HCT116 (cell line): ENCODE measurements at regions not wholly inside any gene's neighbourhood (a gene's known extent, or its start where the extent isn't known, plus 50 kb on each side); places are given as distances from the start of the nearest gene placed in this dataset.

Experiments used
- ATAC-seq: fragments of 200-7000 bp; cut with Tn5 transposase; 2 replicates; pipeline ENCODE4 v1.9.1; 2020; ENCODE audit warnings: mild to moderate bottlenecking, moderate library complexity
- BruUV-seq: library from RNA; stranded (reverse); fragments of 400-500 nt; replicated peaks from 2 replicates; lab custom pipeline; 2021; lab: Mats Ljungman, UMichigan
- CTCF ChIA-PET: fragments of 300-600 bp; sonication (Branson Sonifier 250); formaldehyde crosslinking; loops from one replicate; lab custom pipeline; 2021; ENCODE audit warnings: antibody characterized with exemption; lab: Charles Lee
- POLR2A ChIA-PET: fragments of 300-600, 350-600 bp; sonication (Branson Sonifier 250); formaldehyde crosslinking; loops from one replicate; lab custom pipeline; 2021; ENCODE audit warnings: antibody characterized with exemption; lab: Charles Lee
- RAD21 ChIA-PET, 2 experiments: fragments of 300-600 bp; sonication (Branson Sonifier 250); formaldehyde crosslinking; loops; one replicate each; lab custom pipeline; 2023; ENCODE audit warnings: low total read pairs in 2 of 2; ENCODE audit not compliant: uncharacterized antibody in 2 of 2, unreplicated experiment in 2 of 2, low non-redundant PET in 1 of 2; lab: Charles Lee
- DNase-seq: peaks from one replicate; pipeline ENCODE4 v3.0.0-alpha.2; 2010; ENCODE audit warnings: low read depth, low spot score
- H2AFZ ChIP-seq: fragments of 200-600 bp; shearing (Covaris generic), sonication (generic); 2 replicates; pipeline ENCODE4 v1.6.1; 2017; ENCODE audit warnings: low read depth, mixed run types, mixed read lengths, antibody characterized with exemption, low read length; ENCODE audit not compliant: poor library complexity, severe bottlenecking
- H3K27ac ChIP-seq: 2 replicates; pipeline ENCODE4 v1.5.1; 2012; ENCODE audit warnings: low read depth, low read length
- H3K27me3 ChIP-seq: fragments of 200-600 bp; sonication (generic); 2 replicates; pipeline ENCODE4 v1.6.1; 2016; ENCODE audit warnings: mixed run types, low read length, mixed read lengths; ENCODE audit not compliant: insufficient read depth
- H3K36me3 ChIP-seq, 2 experiments: fragments of 200-500 bp in 1 of 2; fragments of 200-600 bp in 1 of 2; sonication (Bioruptor generic) in 1 of 2; sonication (generic) in 1 of 2; 2 replicates each; pipeline versions ENCODE4 v1.5.1 to v1.6.1; 2014 to 2016; ENCODE audit warnings: low read length in 2 of 2, inconsistent platforms in 1 of 2, mixed read lengths in 1 of 2, mixed run types in 1 of 2; ENCODE audit not compliant: insufficient read depth in 2 of 2, control insufficient read depth in 1 of 2
- H3K4me1 ChIP-seq, 2 experiments: fragments of 200-600 bp in 1 of 2; sonication (generic) in 1 of 2; 2 replicates each; pipeline versions ENCODE4 v1.5.1 to v1.6.1; 2012 to 2017; ENCODE audit warnings: low read length in 2 of 2, inconsistent platforms in 1 of 2, mild to moderate bottlenecking in 1 of 2, mixed read lengths in 1 of 2, mixed run types in 1 of 2, moderate library complexity in 1 of 2; ENCODE audit not compliant: insufficient read depth in 2 of 2, control insufficient read depth in 1 of 2
- H3K4me2 ChIP-seq: fragments of 200-600 bp; sonication (generic); 2 replicates; pipeline ENCODE4 v1.6.1; 2017; ENCODE audit warnings: mixed run types, low read length, mixed read lengths
- H3K4me3 ChIP-seq, 2 experiments: fragments of 200-600 bp in 1 of 2; sonication (generic) in 1 of 2; replicated peaks in 1 of 2; 2 replicates each; pipeline ENCODE4 v1.5.1; 2011 to 2016; ENCODE audit warnings: low read length in 2 of 2, control low read depth in 1 of 2, low read depth in 1 of 2, mild to moderate bottlenecking in 1 of 2, mixed read lengths in 1 of 2, mixed run types in 1 of 2
- H3K79me2 ChIP-seq: fragments of 200-600 bp; sonication (generic); 2 replicates; pipeline ENCODE4 v1.6.1; 2017; ENCODE audit warnings: mild to moderate bottlenecking, mixed run types, low read length, moderate library complexity, mixed read lengths; ENCODE audit not compliant: insufficient read depth
- H3K9ac ChIP-seq: fragments of 200-600 bp; sonication (generic); 2 replicates; pipeline ENCODE4 v1.6.1; 2016; ENCODE audit warnings: low read length, mixed read lengths
- H3K9me2 ChIP-seq: fragments of 200-600 bp; sonication (generic), shearing (Covaris generic); 2 replicates; pipeline ENCODE4 v1.6.1; 2017; ENCODE audit warnings: mixed run types, mild to moderate bottlenecking, moderate library complexity; ENCODE audit not compliant: insufficient read depth
- H3K9me3 ChIP-seq, 2 experiments: fragments of 200-500 bp in 1 of 2; fragments of 200-600 bp in 1 of 2; sonication (Bioruptor generic) in 1 of 2; sonication (generic) in 1 of 2; 2 replicates each; pipeline ENCODE4 v1.6.1; 2014 to 2017; ENCODE audit warnings: low read length in 2 of 2, mixed read lengths in 2 of 2, inconsistent platforms in 1 of 2, low read depth in 1 of 2, mild to moderate bottlenecking in 1 of 2, mixed run types in 1 of 2, moderate library complexity in 1 of 2; ENCODE audit not compliant: control insufficient read depth in 1 of 2, insufficient read depth in 1 of 2
- H4K20me1 ChIP-seq: fragments of 200-600 bp; sonication (generic), shearing (Covaris generic); 2 replicates; pipeline ENCODE4 v1.6.1; 2017; ENCODE audit warnings: mixed run types, mild to moderate bottlenecking, moderate library complexity; ENCODE audit not compliant: insufficient read depth
- ATF3 ChIP-seq: IDR thresholded peaks from 2 replicates; pipeline ENCODE4 v1.6.1; 2012
- EGR1 ChIP-seq: IDR thresholded peaks from 2 replicates; pipeline ENCODE4 v1.6.1; 2012; ENCODE audit warnings: low read depth
- ELF1 ChIP-seq: IDR thresholded peaks from 2 replicates; pipeline ENCODE4 v1.6.1; 2012; ENCODE audit warnings: low read depth, borderline replicate concordance
- EZH2phosphoT487 ChIP-seq: fragments of 200-600 bp; IDR thresholded peaks from 2 replicates; pipeline ENCODE4 v1.6.1; 2018; ENCODE audit warnings: antibody characterized with exemption, borderline replicate concordance
- MAX ChIP-seq: IDR thresholded peaks from 2 replicates; pipeline ENCODE4 v1.6.1; 2012
- POLR2A ChIP-seq: IDR thresholded peaks from 2 replicates; pipeline ENCODE4 v1.7.0; 2011; ENCODE audit warnings: borderline replicate concordance; ENCODE audit not compliant: insufficient read depth, insufficient read length; ENCODE audit errors: extremely low read depth
- SRF ChIP-seq: IDR thresholded peaks from 2 replicates; pipeline ENCODE4 v1.6.1; 2012; ENCODE audit warnings: low read depth
- TCF7L2 ChIP-seq: IDR thresholded peaks from 2 replicates; pipeline ENCODE4 v1.7.0; 2011; ENCODE audit warnings: borderline replicate concordance, inconsistent platforms; ENCODE audit not compliant: insufficient read depth, insufficient read length; ENCODE audit errors: extremely low read depth
- ZFX ChIP-seq: fragments of 450-650 bp; IDR thresholded peaks from 2 replicates; pipeline ENCODE4 v1.6.1; 2017
- ZNF274 ChIP-seq: fragments of 200-500 bp; sonication (Bioruptor generic); IDR thresholded peaks from 2 replicates; pipeline ENCODE4 v1.6.1; 2014; ENCODE audit warnings: mild to moderate bottlenecking, low read depth, low read length, inconsistent platforms
- intact Hi-C: fragments of 100-400 bp; cut with micrococcal nuclease; formaldehyde crosslinking; loops from 2 replicates; pipeline ENCODE4 v1.10.0; 2022
- TF ChIP-seq, protein P1 (sequence below), 3 experiments: fragments of 200-600 bp in 1 of 3; sonication (generic) in 1 of 3; IDR thresholded peaks in 2 of 3; conservative IDR thresholded peaks in 1 of 3; 2 replicates each; pipeline ENCODE4 v1.5.1; 2012 to 2017; ENCODE audit warnings: low read depth in 2 of 3, low read length in 2 of 3, antibody characterized with exemption in 1 of 3, borderline replicate concordance in 1 of 3, control low read depth in 1 of 3, mild to moderate bottlenecking in 1 of 3, mixed read lengths in 1 of 3, mixed run types in 1 of 3, moderate library complexity in 1 of 3; ENCODE audit not compliant: insufficient read depth in 1 of 3
- TF ChIP-seq, protein P2 (sequence below): IDR thresholded peaks from 2 replicates; pipeline ENCODE4 v1.6.1; 2011; ENCODE audit warnings: mild to moderate bottlenecking, low read length, moderate library complexity; ENCODE audit not compliant: insufficient replicate concordance; ENCODE audit errors: extremely low read depth

GRCh38 chr6:21941926-21942325 is 348.4 kb downstream of the SOX4 start:
- no peak for ATAC-seq
- Histone ChIP-seq H3K4me1 (no peaks in the 10 kb centered on the region), H3K9me3 (no peaks in the 10 kb centered on the region)
- no peak for TF ChIP-seq MAX
- TF ChIP-seq EGR1: no peak
- TF ChIP-seq, protein P1, sequence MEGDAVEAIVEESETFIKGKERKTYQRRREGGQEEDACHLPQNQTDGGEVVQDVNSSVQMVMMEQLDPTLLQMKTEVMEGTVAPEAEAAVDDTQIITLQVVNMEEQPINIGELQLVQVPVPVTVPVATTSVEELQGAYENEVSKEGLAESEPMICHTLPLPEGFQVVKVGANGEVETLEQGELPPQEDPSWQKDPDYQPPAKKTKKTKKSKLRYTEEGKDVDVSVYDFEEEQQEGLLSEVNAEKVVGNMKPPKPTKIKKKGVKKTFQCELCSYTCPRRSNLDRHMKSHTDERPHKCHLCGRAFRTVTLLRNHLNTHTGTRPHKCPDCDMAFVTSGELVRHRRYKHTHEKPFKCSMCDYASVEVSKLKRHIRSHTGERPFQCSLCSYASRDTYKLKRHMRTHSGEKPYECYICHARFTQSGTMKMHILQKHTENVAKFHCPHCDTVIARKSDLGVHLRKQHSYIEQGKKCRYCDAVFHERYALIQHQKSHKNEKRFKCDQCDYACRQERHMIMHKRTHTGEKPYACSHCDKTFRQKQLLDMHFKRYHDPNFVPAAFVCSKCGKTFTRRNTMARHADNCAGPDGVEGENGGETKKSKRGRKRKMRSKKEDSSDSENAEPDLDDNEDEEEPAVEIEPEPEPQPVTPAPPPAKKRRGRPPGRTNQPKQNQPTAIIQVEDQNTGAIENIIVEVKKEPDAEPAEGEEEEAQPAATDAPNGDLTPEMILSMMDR (IDR thresholded peaks at IDR 0.05 in 2 of 3, conservative IDR thresholded peaks at IDR 0.05 in 1 of 3; ENCODE audit: borderline replicate concordance in 1 of 3, insufficient read depth in 1 of 3, low read depth in 2 of 3, low read length in 2 of 3): no peak
- TF ChIP-seq ZFX: no peak
- no peak for TF ChIP-seq ATF3
- no peak for TF ChIP-seq POLR2A
- TF ChIP-seq, all 23 proteins: peak for 0
- no peak for DNase-seq
- ChIA-PET RAD21 (no interaction called here), POLR2A (no interaction called here), CTCF (no interaction called here)
- Histone ChIP-seq H3K36me3 (no peaks in the 10 kb centered on the region), H3K4me2 (no peak overlapping the region), H2AFZ (no peak overlapping the region), H4K20me1 (no peaks in the 10 kb centered on the region), H3K9ac (no peak overlapping the region), H3K9me2 (no peaks in the 10 kb centered on the region), H3K79me2 (no peaks in the 10 kb centered on the region), H3K4me3 (no peak overlapping the region), H3K27me3 (no peaks in the 10 kb centered on the region), H3K27ac (no peak overlapping the region)
- intact Hi-C loops: no loop called here
- no TSS peak for BruUV-seq

- POLR2A ChIA-PET: interaction anchor here (0.6 kb wide), 1 partner anchor 18 kb away, joined by 3 read pairs; no protein-coding TSS in a partner anchor
- Histone ChIP-seq H3K4me2 (no peak overlapping the region), H3K36me3 (no peaks in the 10 kb centered on the region), H3K9me3 (no peaks in the 10 kb centered on the region), H3K9me2 (no peaks in the 10 kb centered on the region), H3K79me2 (no peaks in the 10 kb centered on the region), H3K27ac (no peak overlapping the region), H3K9ac (no peak overlapping the region), H3K4me3 (no peak overlapping the region), H4K20me1 (no peaks in the 10 kb centered on the region), H3K4me1 (no peaks in the 10 kb centered on the region), H2AFZ (no peak overlapping the region), H3K27me3 (no peaks in the 10 kb centered on the region)
- DNase-seq (no peak), ATAC-seq (no peak)
- RAD21 ChIA-PET: no interaction called here
- no TSS peak for BruUV-seq
- CTCF ChIA-PET: no interaction called here
- intact Hi-C loops: no loop called here
- TF ChIP-seq ATF3 (no peak), ELF1 (no peak), EZH2phosphoT487 (no peak), TCF7L2 (no peak), ZNF274 (no peak), SRF (no peak), EGR1 (no peak)
- TF ChIP-seq, protein P2, sequence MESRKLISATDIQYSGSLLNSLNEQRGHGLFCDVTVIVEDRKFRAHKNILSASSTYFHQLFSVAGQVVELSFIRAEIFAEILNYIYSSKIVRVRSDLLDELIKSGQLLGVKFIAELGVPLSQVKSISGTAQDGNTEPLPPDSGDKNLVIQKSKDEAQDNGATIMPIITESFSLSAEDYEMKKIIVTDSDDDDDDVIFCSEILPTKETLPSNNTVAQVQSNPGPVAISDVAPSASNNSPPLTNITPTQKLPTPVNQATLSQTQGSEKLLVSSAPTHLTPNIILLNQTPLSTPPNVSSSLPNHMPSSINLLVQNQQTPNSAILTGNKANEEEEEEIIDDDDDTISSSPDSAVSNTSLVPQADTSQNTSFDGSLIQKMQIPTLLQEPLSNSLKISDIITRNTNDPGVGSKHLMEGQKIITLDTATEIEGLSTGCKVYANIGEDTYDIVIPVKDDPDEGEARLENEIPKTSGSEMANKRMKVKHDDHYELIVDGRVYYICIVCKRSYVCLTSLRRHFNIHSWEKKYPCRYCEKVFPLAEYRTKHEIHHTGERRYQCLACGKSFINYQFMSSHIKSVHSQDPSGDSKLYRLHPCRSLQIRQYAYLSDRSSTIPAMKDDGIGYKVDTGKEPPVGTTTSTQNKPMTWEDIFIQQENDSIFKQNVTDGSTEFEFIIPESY: no peak
- TF ChIP-seq, protein P1 (IDR thresholded peaks at IDR 0.05 in 2 of 3, conservative IDR thresholded peaks at IDR 0.05 in 1 of 3; ENCODE audit: borderline replicate concordance in 1 of 3, insufficient read depth in 1 of 3, low read depth in 2 of 3, low read length in 2 of 3): no peak
Observed at GRCh38 chr6:21942897-21943296, 349.3 kb downstream of the SOX4 start.
